T-helper 2 cell (primary cell): ENCODE measurements at regions not wholly inside any gene's neighbourhood (a gene's known extent, or its start where the extent isn't known, plus 50 kb on each side); places are given as distances from the start of the nearest gene placed in this dataset.
"Not testable (repeated sequence)": the region's sequence is repeated elsewhere in the genome, so short reads cannot be mapped to it uniquely, and the experiment has no call there.

Experiments
- DNase-seq, 5 experiments: peaks; one replicate each; pipeline versions ENCODE4 v3.0.0 to v3.0.0-alpha.2; 2012 to 2022

DNA sequence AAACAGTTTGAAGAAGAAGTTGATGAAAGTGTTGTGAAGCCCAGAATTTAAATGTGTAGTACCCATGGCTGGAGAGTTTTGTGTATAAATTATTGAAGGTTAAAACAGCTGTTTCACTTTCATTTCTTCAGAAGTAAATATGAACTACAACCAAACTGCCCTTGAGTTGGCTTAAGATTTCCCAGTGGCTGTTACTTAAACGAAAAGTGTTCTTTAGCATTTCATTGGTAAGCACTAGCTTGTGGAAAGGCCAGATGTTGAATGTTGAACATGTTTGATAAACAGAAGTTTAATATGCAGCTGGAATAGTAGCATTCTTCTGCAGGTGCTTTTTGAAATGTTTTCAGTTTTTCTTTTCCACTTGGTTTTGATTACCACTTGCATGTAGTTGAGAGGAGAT is 83.2 kb upstream of the TNRC6B start:
- DNase-seq: peak in 1 of 5 experiments; percentile 57

DNA sequence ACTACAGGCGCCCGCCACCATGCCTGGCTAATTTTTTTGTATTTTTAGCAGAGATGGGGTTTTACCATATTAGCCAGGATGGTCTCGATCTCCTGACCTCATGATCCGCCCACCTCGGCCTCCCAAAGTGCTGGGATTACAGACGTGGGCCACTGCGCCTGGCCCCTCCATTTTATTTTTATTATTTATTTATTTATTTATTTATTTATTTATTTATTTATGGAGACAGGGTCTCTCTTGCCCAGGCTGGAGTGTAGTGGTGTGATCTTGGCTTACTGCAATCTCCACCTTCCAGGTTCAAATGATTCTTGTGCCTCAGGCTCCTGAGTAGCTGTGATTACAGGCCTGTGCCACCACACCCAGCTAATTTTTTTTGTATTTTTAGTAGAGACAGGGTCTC is 77.8 kb upstream of the TNRC6B start:
- not testable (repeated sequence) for DNase-seq

DNA sequence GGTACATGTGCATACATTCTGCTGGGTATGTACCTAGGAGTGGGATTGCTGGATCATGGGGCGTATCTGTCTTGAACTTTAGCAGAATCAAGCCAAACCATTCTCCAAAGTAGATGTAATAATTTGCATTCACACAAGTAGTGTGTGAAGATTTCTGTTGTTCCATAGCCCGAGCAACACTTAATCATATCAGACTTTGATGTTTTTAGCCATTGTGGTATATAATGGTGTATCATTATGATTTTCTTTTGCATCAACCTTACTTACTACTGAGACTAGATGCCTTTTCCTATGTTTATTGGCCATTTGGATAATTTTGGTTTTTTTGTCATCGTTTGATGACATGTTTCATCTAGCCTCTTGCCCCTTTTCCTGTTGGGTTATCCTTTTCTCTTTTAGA is 72.0 kb upstream of the TNRC6B start:
- no peak for DNase-seq

DNA sequence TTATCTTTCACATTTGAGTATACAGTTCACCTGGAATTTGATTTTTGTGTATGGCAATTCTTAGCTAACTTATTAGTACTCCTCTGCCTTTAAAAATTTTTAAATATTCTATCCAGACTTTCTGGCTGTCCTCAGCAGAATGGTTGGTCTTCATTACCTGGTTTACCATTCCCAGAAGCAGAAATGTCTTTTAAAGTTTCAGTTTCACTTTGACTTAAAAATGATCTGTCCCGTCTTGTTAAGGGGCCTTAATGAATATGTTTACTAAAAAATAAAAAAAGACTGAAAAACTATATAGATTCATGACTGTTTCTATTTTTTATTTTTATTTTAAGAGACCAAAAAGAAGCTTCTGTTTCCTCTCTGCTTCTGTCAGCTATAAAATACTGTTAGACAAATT is 70.5 kb upstream of the TNRC6B start:
- DNase-seq: peak in 1 of 5 experiments; percentile 31

DNA sequence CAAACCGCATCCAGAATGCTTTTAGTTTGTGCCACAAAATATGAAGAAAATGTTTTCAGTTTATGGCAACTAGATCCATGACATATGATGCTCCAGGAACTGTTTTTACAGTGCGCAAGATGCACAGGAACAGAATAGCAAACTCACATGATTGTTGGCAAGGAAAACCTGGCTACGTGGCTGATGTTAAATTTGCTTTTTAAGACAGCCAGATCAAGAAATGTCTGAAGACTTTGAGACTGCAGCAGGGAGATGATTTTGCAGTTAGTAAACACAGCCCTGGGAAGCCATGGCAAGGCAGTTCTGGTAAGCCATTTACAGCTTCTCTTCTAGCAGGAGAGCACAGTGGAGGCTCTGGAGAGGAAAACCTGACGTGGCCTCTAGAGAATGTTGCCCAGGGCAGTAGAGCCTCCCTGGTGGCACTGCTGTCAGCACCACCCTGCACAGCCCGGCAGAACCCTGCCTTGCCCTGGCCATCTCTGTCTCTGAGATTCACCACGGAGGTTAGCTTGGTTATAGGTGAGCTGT is 69.8 kb upstream of the TNRC6B start:
- peak in 1 of 5 experiments; percentile 34 for DNase-seq

DNA sequence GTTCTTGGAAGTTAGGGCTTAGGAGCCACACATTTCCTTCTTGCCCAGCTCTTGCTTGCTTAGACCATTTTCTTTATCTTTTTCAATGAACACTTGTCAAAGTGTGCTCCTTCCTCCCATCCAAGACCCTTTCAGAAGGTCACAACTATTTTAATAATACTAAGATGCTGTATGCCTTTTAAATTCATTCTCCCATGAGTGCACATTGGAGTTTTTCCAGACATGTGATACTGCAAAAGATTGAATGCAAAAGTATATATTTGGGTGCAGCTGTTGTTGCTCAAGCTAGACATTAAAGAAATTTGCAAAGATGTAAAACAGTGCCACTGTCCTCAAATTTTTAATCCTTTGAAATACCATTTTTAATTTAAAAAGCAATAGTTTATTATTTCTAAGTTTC is 69.3 kb upstream of the TNRC6B start:
- DNase-seq: no peak

DNA sequence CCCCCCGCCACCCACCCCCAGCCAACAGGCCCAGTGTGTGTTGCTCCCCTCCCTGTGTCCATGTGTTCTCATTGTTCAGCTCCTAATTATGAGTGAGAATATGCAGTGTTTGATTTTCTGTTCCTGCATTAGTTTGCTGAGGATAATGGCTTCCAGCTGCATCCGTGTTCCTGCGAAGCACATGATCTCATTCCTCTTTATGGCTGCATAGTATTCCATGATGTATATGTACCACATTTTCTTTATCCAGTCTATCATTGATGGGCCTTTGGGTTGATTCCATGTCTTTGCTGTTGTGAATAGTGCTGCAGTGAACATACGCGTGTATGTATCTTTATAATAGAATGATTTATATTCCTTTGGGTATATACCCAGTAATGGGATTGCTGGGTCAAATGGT is 68.8 kb upstream of the TNRC6B start:
- not testable (repeated sequence) for DNase-seq

DNA sequence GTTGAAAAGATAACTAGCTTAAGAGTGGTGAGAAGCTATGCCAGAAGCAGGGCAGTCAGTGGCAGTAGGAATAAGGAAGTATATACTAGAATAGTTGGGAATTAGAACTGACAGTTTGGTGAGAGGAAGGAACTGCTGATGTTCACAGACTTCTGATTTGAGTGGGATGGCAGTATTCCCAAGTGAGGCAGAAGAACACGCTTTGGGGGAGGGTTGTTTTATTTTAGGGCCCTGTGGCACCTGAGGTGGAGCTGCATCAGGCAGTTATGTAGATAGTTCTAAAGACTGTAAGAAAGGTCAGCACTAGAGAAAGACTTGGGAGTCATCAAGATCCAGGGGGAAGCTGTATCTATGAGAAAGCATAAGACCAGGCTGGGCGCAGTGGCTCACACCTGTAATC is 66.3 kb upstream of the TNRC6B start:
- no peak for DNase-seq

DNA sequence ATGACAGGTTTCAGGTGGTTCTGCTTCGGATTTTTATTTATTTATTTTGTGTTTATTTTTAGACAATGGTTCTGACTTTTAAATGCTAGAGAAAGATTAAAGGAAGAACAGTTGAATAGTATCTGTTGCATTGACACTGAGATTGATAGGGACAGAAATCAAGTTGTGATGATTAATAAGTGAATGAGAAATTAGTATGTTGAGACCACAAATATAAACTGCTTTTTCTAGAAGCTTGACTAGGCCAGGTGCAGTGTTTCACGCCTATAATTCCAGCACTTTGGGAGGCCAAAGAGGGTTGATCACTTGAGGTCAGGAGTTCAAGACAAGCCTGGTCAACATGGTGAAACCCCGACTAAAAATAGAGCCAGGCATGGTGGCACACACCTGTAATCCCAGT is 65.1 kb upstream of the TNRC6B start:
- DNase-seq: no peak

DNA sequence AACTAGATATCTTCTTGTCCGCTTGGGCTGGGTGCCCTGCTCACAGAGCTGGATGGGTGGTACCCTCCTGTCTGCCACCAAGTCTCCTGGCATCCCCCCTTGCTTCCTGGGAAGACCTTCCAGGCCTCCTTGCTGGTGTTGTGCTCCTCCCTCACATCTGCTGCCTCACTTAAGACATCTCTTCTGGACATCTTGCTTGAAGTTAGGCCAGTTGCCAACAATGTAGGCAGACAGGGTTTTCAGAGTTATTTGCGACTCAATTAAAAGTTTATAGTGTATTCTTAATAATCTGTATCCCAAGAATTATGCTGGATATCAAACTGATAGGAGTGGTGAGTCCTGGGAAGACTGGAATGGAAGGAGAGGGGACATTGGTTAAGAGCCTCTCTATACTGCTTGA is 64.0 kb upstream of the TNRC6B start:
- no peak for DNase-seq

DNA sequence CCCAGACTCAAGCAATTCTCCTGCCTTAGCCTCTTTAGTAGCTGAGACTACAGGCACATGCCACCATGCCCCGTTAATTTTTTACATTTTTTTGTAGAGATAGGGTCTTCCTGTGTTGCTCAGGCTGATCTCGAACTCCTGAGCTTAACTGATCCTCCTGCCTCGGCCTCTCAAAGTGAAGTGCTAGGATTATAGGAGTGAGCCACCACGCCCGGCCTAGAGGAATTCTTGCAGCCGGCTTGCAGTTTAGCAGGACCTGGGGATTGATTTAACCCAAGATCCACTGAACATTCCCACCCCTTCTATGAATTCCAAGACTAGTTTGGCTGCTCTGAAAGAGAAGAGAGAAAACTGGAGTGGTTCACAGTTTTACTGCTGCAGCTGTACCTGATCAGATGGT is 63.3 kb upstream of the TNRC6B start:
- DNase-seq: no peak

DNA sequence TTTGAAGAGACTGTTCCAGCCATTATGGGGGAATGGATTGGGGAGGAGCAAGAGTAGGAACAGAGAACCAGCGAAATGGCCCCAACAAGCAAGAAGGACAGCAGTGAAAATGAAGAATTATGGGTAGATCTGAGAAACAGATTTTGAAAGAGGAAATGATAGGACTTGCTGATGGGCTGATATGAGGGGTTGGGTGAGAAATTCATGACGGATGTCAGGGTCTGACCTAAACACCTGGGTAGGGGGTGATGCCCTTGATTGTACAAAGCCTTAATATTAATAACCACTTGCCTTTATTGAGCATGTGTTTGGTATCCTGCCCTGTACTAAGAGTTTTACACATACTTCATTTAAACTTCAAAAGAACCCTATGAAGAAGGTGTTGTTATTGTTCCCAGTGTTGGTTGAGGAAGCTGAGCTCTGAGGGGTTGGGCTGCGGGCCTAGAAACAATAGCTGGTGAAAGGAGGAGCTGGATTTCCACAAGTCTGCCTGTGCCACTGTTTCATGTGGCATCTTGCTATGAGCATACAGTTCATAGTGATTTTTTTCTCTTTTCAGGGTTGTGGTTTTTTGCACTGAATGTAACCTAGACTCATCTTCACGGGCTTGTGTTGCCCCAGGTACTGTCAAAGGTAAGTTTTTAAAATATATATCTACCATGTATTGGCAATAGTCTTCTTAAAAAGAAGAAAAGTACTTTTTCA is 61.1 kb upstream of the TNRC6B start:
- peak in 3 of 5 experiments; percentile 50 to 75 (median 72) for DNase-seq

DNA sequence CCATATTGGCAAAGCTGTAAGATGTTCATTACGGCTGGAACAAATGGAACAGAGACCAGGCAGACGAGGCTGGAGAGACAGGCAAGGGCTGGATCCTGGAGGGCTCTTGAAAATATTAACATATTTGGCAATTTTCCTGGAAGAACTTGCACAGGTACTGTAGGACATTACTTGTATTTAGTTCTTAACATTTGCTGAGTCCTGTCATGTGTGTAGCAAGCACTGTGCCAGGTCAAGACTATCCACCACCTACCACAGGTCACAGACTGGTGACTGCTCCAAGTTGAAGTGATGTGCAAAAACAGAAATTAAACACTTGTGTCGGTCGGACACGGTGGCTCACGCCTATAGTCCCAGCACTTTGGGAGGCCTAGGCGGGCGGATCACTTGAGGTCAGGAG is 58.7 kb upstream of the TNRC6B start:
- DNase-seq: no peak

DNA sequence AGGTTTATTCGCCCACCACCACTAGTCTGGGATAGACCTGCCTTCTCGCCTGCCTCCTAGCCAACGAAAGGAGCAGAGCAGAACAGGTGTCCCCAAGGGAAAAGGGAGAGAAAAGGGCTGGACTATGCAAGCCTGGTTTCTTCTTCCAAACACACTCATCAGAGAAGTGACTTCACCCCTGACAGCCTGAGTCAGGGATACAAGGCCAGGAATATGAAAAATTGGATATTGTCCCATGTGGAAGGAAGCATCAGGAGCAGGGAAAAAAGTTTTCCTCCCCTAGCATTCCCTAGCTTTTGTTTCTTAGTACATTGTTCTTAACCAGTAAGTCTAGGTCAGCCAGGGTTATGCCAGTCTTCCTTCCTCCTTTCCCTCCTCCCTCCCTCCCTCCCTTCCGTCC is 56.9 kb upstream of the TNRC6B start:
- no peak for DNase-seq

DNA sequence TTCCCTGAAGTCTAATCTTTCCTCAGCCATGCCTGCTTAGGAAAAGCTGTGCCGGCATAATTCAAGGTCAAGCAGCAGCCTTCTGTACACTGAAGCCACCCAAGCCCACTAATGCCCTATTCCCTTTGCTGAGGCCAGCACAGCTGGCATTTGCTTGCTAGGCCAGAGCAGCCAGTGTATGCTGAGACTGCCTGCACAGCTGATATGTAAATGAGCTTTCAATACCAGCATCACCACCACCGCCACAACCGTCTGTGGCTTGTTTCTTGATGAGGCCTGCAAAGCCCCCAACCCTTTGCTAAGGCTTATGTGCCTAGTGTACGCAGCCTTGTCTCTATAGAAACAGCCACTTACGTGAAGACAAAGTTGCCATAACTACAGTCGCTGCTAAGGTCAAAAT is 56.3 kb upstream of the TNRC6B start:
- no peak for DNase-seq

DNA sequence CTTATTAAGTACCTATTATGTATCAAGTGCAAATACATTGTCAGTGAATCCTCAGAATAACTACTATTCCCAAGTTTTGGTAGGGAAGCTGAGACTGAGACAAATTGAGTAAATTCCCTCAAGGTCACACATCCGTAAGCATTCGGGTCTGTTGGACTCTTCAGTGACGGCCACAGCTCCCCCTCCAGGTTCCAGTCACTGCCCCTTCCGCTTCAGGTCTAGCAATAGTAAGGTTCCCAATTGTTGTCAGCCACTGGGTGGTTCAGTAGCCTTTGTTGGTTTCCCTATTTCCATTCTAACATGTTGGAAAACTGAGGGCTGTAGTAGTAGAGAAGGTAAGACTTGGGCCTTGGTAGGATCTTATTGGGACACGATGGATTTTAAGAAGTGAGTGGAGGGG is 54.9 kb upstream of the TNRC6B start:
- no peak for DNase-seq

DNA sequence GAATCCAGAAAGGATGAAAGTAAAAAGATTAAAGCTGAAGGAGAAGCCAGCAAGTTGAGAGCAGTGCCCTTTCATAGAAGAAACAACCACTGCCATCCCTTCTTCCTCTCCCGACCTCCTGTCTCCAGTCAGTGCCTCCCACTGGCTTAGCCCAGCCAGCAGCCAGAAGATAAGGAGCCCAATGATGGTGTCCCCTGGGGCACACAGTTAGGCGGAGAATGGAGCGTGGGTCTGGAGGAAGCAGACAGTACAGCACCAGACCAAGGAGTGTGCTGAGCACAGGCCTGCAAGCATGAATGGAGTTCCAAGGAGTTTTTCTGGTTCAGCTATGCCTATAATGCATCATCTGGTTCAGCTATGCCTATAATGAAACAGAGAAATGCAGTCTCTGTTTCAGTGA is 54.3 kb upstream of the TNRC6B start:
- no peak for DNase-seq
